ENCODE measurements at regions not wholly inside any gene's neighbourhood (a gene's known extent, or its start where the extent isn't known, plus 50 kb on each side); places are given as distances from the start of the nearest gene placed in this dataset.

DNA sequence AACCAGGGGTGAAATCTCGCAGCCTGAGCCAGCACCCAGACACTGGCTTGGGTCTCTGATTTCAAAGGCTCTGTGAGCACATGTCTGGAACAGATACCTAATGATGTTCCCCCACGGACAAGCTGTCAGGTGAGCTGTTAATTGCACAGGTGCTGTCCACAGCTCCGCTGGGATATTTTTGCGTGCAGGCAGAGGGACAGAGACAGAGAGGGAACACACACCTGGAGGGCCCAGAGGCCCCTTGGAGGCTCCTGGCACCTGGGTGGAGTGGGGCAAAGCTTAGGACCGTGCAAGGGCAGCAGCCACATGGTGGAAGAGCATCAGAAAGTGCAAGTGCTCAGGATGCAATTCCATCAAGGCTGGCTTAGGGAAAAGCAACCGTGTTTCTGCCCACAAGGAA is 57.3 kb downstream of the ARL6IP4 start (continued):
- TF ChIP-seq, protein P1, sequence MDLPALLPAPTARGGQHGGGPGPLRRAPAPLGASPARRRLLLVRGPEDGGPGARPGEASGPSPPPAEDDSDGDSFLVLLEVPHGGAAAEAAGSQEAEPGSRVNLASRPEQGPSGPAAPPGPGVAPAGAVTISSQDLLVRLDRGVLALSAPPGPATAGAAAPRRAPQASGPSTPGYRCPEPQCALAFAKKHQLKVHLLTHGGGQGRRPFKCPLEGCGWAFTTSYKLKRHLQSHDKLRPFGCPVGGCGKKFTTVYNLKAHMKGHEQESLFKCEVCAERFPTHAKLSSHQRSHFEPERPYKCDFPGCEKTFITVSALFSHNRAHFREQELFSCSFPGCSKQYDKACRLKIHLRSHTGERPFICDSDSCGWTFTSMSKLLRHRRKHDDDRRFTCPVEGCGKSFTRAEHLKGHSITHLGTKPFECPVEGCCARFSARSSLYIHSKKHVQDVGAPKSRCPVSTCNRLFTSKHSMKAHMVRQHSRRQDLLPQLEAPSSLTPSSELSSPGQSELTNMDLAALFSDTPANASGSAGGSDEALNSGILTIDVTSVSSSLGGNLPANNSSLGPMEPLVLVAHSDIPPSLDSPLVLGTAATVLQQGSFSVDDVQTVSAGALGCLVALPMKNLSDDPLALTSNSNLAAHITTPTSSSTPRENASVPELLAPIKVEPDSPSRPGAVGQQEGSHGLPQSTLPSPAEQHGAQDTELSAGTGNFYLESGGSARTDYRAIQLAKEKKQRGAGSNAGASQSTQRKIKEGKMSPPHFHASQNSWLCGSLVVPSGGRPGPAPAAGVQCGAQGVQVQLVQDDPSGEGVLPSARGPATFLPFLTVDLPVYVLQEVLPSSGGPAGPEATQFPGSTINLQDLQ (CRISPR knock-in tag; IDR thresholded peaks at IDR 0.05) = no peak
- TF ChIP-seq, protein P2, sequence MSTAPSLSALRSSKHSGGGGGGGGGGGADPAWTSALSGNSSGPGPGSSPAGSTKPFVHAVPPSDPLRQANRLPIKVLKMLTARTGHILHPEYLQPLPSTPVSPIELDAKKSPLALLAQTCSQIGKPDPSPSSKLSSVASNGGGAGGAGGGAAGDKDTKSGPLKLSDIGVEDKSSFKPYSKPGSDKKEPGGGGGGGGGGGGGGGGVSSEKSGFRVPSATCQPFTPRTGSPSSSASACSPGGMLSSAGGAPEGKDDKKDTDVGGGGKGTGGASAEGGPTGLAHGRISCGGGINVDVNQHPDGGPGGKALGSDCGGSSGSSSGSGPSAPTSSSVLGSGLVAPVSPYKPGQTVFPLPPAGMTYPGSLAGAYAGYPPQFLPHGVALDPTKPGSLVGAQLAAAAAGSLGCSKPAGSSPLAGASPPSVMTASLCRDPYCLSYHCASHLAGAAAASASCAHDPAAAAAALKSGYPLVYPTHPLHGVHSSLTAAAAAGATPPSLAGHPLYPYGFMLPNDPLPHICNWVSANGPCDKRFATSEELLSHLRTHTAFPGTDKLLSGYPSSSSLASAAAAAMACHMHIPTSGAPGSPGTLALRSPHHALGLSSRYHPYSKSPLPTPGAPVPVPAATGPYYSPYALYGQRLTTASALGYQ (CRISPR knock-in tag; IDR thresholded peaks at IDR 0.05) = no peak
- TF ChIP-seq, protein P3, sequence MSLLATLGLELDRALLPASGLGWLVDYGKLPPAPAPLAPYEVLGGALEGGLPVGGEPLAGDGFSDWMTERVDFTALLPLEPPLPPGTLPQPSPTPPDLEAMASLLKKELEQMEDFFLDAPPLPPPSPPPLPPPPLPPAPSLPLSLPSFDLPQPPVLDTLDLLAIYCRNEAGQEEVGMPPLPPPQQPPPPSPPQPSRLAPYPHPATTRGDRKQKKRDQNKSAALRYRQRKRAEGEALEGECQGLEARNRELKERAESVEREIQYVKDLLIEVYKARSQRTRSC (CRISPR knock-in tag; IDR thresholded peaks at IDR 0.05; ENCODE audit: low read depth) = no peak

DNA sequence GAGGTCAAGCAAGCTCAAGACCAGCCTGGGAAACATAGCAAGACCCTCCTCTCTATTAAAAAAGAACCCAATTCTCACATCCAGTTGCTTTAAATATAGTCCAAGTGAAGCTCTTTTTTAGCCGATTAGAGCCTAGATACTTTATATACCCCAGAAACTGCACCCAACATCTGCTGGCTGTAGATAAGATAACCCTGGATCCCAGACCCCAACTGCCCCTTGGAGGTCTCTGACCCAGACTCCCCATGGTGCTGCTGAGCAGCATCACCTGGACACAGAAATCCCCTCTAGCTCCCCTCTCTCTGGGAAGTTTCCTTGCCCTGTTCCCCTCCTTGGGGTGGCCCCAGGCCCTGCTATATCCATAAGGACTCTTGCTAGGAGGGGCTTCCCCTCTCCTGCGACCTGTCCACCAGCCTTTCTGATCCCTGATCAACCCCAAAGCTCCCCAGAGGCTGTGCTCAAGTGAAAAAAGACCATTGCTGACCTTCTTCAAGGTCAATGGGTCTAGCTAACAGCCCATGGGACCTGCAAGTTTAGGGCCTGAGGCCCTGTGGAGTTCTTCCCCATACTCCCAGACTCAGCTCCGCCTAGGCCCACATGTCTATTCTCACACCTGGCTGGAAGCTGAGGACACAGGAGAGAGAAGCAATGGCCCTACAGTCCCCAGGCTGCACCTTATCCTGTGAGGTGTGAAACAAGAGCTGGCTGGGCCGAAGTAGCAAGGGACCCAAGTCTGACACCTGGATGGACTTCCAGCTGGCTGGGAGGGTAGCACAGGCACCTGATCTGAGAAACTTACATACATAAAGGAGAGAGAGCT is 56.2 kb downstream of the ARL6IP4 start:
- in situ Hi-C loops (cut with HindIII; ENCODE audit: extremely low pct_ligation_motif_present, low pct_unique_long_range_greater_than_20kb) = no loop called here
- FAIRE-seq = no peak
- TF ChIP-seq ZNF382 (CRISPR knock-in tag; IDR thresholded peaks at IDR 0.05; ENCODE audit: borderline replicate concordance) (no peak), CREB1 (IDR thresholded peaks at IDR 0.05) (no peak), CREB1 (CRISPR knock-in tag; IDR thresholded peaks at IDR 0.05) (no peak), SOX6 (IDR thresholded peaks at IDR 0.05) (no peak), SOX6 (CRISPR knock-in tag; IDR thresholded peaks at IDR 0.05) (no peak), GZF1 (CRISPR knock-in tag; IDR thresholded peaks at IDR 0.05) (no peak), ZNF672 (CRISPR knock-in tag; IDR thresholded peaks at IDR 0.05) (no peak), PHF5A (CRISPR knock-in tag; IDR thresholded peaks at IDR 0.05; ENCODE audit: low read depth, unreplicated experiment) (no peak), ZNF75D (CRISPR knock-in tag; IDR thresholded peaks at IDR 0.05; ENCODE audit: borderline replicate concordance) (no peak), DPF2 (CRISPR knock-in tag; IDR thresholded peaks at IDR 0.05; ENCODE audit: borderline replicate concordance, low read depth) (no peak), NKX3-1 (CRISPR knock-in tag; IDR thresholded peaks at IDR 0.05) (no peak), ZNF792 (CRISPR knock-in tag; IDR thresholded peaks at IDR 0.05) (no peak), ZNF569 (CRISPR knock-in tag; IDR thresholded peaks at IDR 0.05; ENCODE audit: borderline replicate concordance) (no peak), ZNF879 (CRISPR knock-in tag; IDR thresholded peaks at IDR 0.05) (no peak)
- TF ChIP-seq, protein P4, sequence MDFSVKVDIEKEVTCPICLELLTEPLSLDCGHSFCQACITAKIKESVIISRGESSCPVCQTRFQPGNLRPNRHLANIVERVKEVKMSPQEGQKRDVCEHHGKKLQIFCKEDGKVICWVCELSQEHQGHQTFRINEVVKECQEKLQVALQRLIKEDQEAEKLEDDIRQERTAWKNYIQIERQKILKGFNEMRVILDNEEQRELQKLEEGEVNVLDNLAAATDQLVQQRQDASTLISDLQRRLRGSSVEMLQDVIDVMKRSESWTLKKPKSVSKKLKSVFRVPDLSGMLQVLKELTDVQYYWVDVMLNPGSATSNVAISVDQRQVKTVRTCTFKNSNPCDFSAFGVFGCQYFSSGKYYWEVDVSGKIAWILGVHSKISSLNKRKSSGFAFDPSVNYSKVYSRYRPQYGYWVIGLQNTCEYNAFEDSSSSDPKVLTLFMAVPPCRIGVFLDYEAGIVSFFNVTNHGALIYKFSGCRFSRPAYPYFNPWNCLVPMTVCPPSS (IDR thresholded peaks at IDR 0.05) = no peak

More for the DNA sequence above, 56.2 kb downstream of the ARL6IP4 start:
- Histone ChIP-seq H3K9me3 (ENCODE audit: low read length) (no peaks in the 10 kb centered on the region), H3K4me3 (replicated peaks in 1 of 3; ENCODE audit: insufficient read depth in 1 of 3, low read depth in 2 of 3, low read length in 3 of 3) (no peak overlapping the region), H4K20me1 (ENCODE audit: insufficient read depth, low read length) (no peaks in the 10 kb centered on the region), H3K27me3 (ENCODE audit: control insufficient read depth in 1 of 2, insufficient read depth in 2 of 2, low read length in 2 of 2) (no peaks in the 10 kb centered on the region; a peak in 1 of 5 replicates), H3K79me2 (ENCODE audit: insufficient read depth, low read length) (no peaks in the 10 kb centered on the region), H3K9ac (ENCODE audit: insufficient read depth, low read depth, low read length) (no peak overlapping the region), H3K36me3 (replicated peaks in 1 of 2; ENCODE audit: control insufficient read depth in 1 of 2, insufficient read depth in 2 of 2, low read length in 2 of 2) (peaks cover 4 to 22% of the 10 kb centered on the region in 2 experiments; a peak in 4 of 5 replicates), H3K27ac (ENCODE audit: extremely low read length, insufficient read depth, low read length) (no peak overlapping the region), H3K4me1 (ENCODE audit: insufficient read depth, low read length) (no peaks in the 10 kb centered on the region), H2AFZ (ENCODE audit: low read length) (no peak overlapping the region), H3K4me2 (ENCODE audit: low read depth, low read length) (no peak overlapping the region)
- ChIA-PET CTCF (ENCODE audit: low intra/inter-chr PET ratio, low total read pairs) (no interaction called here), POLR2A (no interaction called here)
- WGBS (ENCODE audit: low lambda C conversion rate) = 97% methylated on average over 3 of the region's 4 CpGs
- DNase-seq (ENCODE audit: low spot score) (no peak), ATAC-seq (no peak)
- no TSS peak for BruUV-seq (replicated peaks)
- intact Hi-C loops (cut with micrococcal nuclease; ENCODE audit: unreplicated experiment) = no loop called here

Data from HepG2 (cell line).